Hepatocyte (in vitro differentiated cells): ENCODE measurements at regions not wholly inside any gene's neighbourhood (a gene's known extent, or its start where the extent isn't known, plus 50 kb on each side); places are given as distances from the start of the nearest gene placed in this dataset.

Experiments used
- DNase-seq: peaks from one replicate; pipeline ENCODE4 v3.0.0-alpha.2; 2016; ENCODE audit warnings: low spot score
- H2AFZ ChIP-seq: fragments of 200-600 bp; sonication (generic); 2 replicates; pipeline ENCODE4 v1.6.0; 2016; ENCODE audit warnings: antibody characterized with exemption, mild to moderate bottlenecking
- H3K27ac ChIP-seq: fragments of 200-600 bp; sonication (generic); 2 replicates; pipeline ENCODE4 v1.5.1; 2016; ENCODE audit warnings: mild to moderate bottlenecking
- H3K27me3 ChIP-seq: fragments of 200-600 bp; sonication (generic); 2 replicates; pipeline ENCODE4 v1.6.1; 2016
- H3K36me3 ChIP-seq: fragments of 200-600 bp; sonication (generic); replicated peaks from 2 replicates; pipeline ENCODE4 v1.5.1; 2016; ENCODE audit warnings: low read depth; ENCODE audit not compliant: insufficient read depth
- H3K4me1 ChIP-seq: fragments of 200-600 bp; sonication (generic); 2 replicates; pipeline ENCODE4 v1.5.1; 2016; ENCODE audit warnings: mild to moderate bottlenecking, moderate library complexity; ENCODE audit not compliant: insufficient read depth
- H3K4me2 ChIP-seq: fragments of 200-600 bp; sonication (generic); 2 replicates; pipeline ENCODE4 v1.6.0; 2016
- H3K4me3 ChIP-seq: fragments of 200-600 bp; sonication (generic); 2 replicates; pipeline ENCODE4 v1.5.1; 2016; ENCODE audit warnings: mild to moderate bottlenecking
- H3K79me2 ChIP-seq: fragments of 200-600 bp; sonication (generic); 2 replicates; pipeline ENCODE4 v1.6.0; 2017; ENCODE audit warnings: mild to moderate bottlenecking
- H3K9me2 ChIP-seq: fragments of 200-600 bp; sonication (generic); replicated peaks from 2 replicates; pipeline ENCODE4 v1.6.0; 2017; ENCODE audit warnings: mild to moderate bottlenecking; ENCODE audit not compliant: insufficient read depth
- H3K9me3 ChIP-seq: fragments of 200-600 bp; sonication (generic); 2 replicates; pipeline ENCODE4 v1.5.1; 2016; ENCODE audit warnings: low read depth, mild to moderate bottlenecking
- H4K20me1 ChIP-seq: fragments of 200-600 bp; sonication (generic); 2 replicates; pipeline ENCODE4 v1.6.0; 2016; ENCODE audit warnings: mild to moderate bottlenecking; ENCODE audit not compliant: insufficient read depth, poor library complexity, severe bottlenecking
- EZH2 ChIP-seq: fragments of 200-600 bp; sonication (generic); IDR thresholded peaks from 2 replicates; pipeline ENCODE4 v1.6.1; 2016; ENCODE audit warnings: antibody characterized with exemption, mild to moderate bottlenecking, borderline replicate concordance
- EZH2phosphoT487 ChIP-seq: fragments of 200-600 bp; sonication (generic); IDR thresholded peaks from one replicate; pipeline ENCODE4 v1.6.1; 2018; ENCODE audit warnings: antibody characterized with exemption, mild to moderate bottlenecking, low read depth, moderate library complexity; ENCODE audit not compliant: unreplicated experiment, severe bottlenecking
- WGBS: methylation state at CpG from one replicate; pipeline ENCODE4 v1.1.6; 2016; ENCODE audit warnings: low lambda C conversion rate; ENCODE audit errors: missing lambda C conversion rate; 5-methylcytosine and 5-hydroxymethylcytosine counted together
- TF ChIP-seq, protein P1 (sequence below): fragments of 200-600 bp; sonication (generic); IDR thresholded peaks from 2 replicates; pipeline ENCODE4 v1.5.1; 2016; ENCODE audit warnings: antibody characterized with exemption, mild to moderate bottlenecking; ENCODE audit not compliant: poor library complexity

DNA sequence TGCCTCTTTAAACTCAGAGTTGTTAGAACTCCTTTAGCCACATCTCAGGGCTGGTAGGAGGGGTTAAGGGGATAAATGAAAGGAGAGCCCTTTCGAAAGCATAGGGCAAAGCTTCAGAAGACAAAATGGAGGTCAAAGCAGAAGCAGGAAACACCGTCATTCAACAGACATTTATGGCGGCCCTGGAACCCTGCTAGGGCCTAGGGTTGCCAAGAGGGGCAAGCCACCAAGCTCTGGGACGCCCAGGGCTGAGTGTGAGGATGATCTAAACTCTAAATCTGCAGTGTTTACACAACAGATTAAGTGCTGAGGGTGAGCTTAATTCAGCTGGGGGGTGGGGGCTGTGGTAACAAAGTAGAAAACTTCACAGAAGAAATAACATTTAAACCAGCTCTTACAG, 79.0 kb upstream of the NFE2L3 start:
- no peaks in the 10 kb centered on the region for H4K20me1 ChIP-seq
- no peaks in the 10 kb centered on the region for H3K27me3 ChIP-seq
- H3K4me1 ChIP-seq = no peaks in the 10 kb centered on the region
- H3K9me2 ChIP-seq = no peaks in the 10 kb centered on the region
- H3K79me2 ChIP-seq = no peaks in the 10 kb centered on the region
- no peak for DNase-seq
- H2AFZ ChIP-seq = peak overlapping the region; percentile 54
- no peaks in the 10 kb centered on the region for H3K36me3 ChIP-seq
- no peak overlapping the region for H3K4me3 ChIP-seq
- H3K9me3 ChIP-seq = no peaks in the 10 kb centered on the region
- WGBS = 45% methylated on average over 4 of the region's 4 CpGs
- TF ChIP-seq EZH2phosphoT487 (no peak), EZH2 (no peak)
- TF ChIP-seq, protein P1, sequence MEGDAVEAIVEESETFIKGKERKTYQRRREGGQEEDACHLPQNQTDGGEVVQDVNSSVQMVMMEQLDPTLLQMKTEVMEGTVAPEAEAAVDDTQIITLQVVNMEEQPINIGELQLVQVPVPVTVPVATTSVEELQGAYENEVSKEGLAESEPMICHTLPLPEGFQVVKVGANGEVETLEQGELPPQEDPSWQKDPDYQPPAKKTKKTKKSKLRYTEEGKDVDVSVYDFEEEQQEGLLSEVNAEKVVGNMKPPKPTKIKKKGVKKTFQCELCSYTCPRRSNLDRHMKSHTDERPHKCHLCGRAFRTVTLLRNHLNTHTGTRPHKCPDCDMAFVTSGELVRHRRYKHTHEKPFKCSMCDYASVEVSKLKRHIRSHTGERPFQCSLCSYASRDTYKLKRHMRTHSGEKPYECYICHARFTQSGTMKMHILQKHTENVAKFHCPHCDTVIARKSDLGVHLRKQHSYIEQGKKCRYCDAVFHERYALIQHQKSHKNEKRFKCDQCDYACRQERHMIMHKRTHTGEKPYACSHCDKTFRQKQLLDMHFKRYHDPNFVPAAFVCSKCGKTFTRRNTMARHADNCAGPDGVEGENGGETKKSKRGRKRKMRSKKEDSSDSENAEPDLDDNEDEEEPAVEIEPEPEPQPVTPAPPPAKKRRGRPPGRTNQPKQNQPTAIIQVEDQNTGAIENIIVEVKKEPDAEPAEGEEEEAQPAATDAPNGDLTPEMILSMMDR = no peak
- no peak overlapping the region for H3K27ac ChIP-seq
- H3K4me2 ChIP-seq = peak overlapping the region; percentile 31

DNA sequence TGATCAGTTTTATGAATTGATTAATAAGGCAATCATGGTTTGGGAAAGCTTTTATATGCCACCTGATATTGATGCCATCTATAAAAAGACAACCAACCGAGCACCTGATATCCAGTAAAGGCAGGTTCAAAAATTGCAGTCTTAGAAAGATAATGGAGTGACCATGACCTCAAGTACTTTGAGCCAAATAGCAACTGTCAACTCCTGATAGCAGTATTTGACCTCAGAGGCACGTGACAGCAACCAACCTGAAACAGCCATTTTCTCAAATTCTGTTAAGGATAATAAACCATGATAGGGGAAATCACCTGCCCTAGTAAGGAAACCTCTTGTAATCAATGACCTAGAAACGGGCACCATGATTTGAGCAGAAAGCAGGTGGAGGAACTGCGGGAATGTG, 77.1 kb upstream of the NFE2L3 start:
- Histone ChIP-seq H3K27ac (no peak overlapping the region), H3K4me2 (no peak overlapping the region), H3K4me1 (peaks cover 5% of the 10 kb centered on the region), H3K9me3 (no peaks in the 10 kb centered on the region), H3K79me2 (no peaks in the 10 kb centered on the region), H3K36me3 (no peaks in the 10 kb centered on the region), H3K9me2 (no peaks in the 10 kb centered on the region), H3K4me3 (no peak overlapping the region), H3K27me3 (no peaks in the 10 kb centered on the region), H4K20me1 (no peaks in the 10 kb centered on the region), H2AFZ (no peak overlapping the region)
- no peak for DNase-seq
- 79% methylated on average over 4 of the region's 4 CpGs for WGBS
- TF ChIP-seq EZH2 (no peak), EZH2phosphoT487 (no peak)
- TF ChIP-seq, protein P1 = no peak

- WGBS = 81% methylated on average over 6 of the region's 6 CpGs
- H3K79me2 ChIP-seq = no peaks in the 10 kb centered on the region
- TF ChIP-seq EZH2 (no peak), EZH2phosphoT487 (no peak)
- TF ChIP-seq, protein P1 = no peak
Observed at GRCh38 chr7:26076691-26077090, 75.3 kb upstream of the NFE2L3 start.

More at GRCh38 chr7:26076691-26077090, 75.3 kb upstream of the NFE2L3 start:
- DNase-seq = no peak
- Histone ChIP-seq H3K27me3 (no peaks in the 10 kb centered on the region), H3K9me3 (no peaks in the 10 kb centered on the region), H3K27ac (no peak overlapping the region), H3K9me2 (no peaks in the 10 kb centered on the region), H3K4me1 (peaks cover 11% of the 10 kb centered on the region), H3K4me2 (no peak overlapping the region), H4K20me1 (no peaks in the 10 kb centered on the region), H3K36me3 (no peaks in the 10 kb centered on the region), H2AFZ (no peak overlapping the region), H3K4me3 (no peak overlapping the region)
